ENCODE measurements at regions not wholly inside any gene's neighbourhood (a gene's known extent, or its start where the extent isn't known, plus 50 kb on each side); places are given as distances from the start of the nearest gene placed in this dataset.

- no peak overlapping the region for H2AK5ac ChIP-seq (ENCODE audit: insufficient read length, low read length)
- no peaks in the 10 kb centered on the region for H3K23me2 ChIP-seq (ENCODE audit: insufficient read length, low read depth, low read length, poor library complexity, severe bottlenecking)
- H3K9me3 Mint-ChIP-seq = no peaks in the 10 kb centered on the region
- no peaks in the 10 kb centered on the region for H3K9me3 ChIP-seq (ENCODE audit: control insufficient read depth, low read depth, low read length)
- no peak overlapping the region for H3K14ac ChIP-seq (ENCODE audit: insufficient read depth, low read length)
- no peak overlapping the region for H2BK5ac ChIP-seq (ENCODE audit: insufficient read length, low read length)
- H3K36me3 Mint-ChIP-seq (ENCODE audit: insufficient read depth in 1 of 3, low read depth in 3 of 3) = no peaks in the 10 kb centered on the region
- no peak overlapping the region for H3T11ph ChIP-seq (ENCODE audit: low read length)
- H3K18ac ChIP-seq (ENCODE audit: insufficient read length, low read depth, low read length) = no peak overlapping the region
- no peaks in the 10 kb centered on the region for H3K4me1 ChIP-seq (ENCODE audit: insufficient read depth, low read length)
- H2BK15ac ChIP-seq (ENCODE audit: low read depth, low read length) = no peak overlapping the region
- H3K27ac ChIP-seq (ENCODE audit: insufficient read length, low read depth, low read length) = no peak overlapping the region
- no peak overlapping the region for H4K5ac ChIP-seq (ENCODE audit: insufficient read length, low read depth, low read length)
- no peak overlapping the region for H3K23ac ChIP-seq (ENCODE audit: insufficient read length, low read depth, low read length)
- TF ChIP-seq CTCF (conservative IDR thresholded peaks at IDR 0.05) = no peak
- no peaks in the 10 kb centered on the region for H3K79me2 ChIP-seq (ENCODE audit: insufficient read depth, low read length)
- no peak overlapping the region for H3K4me2 ChIP-seq (ENCODE audit: insufficient read depth, insufficient read length, low read length)
- no peak overlapping the region for H2BK20ac ChIP-seq (ENCODE audit: low read depth, low read length, poor library complexity, severe bottlenecking)
- no peak overlapping the region for H2BK12ac ChIP-seq (ENCODE audit: insufficient read length, low read depth, low read length)
- H3K56ac ChIP-seq (ENCODE audit: insufficient read length, low read depth, low read length) = no peak overlapping the region
- no peak overlapping the region for H4K91ac ChIP-seq (ENCODE audit: insufficient read length, low read depth, low read length)
- WGBS (ENCODE audit: extremely low coverage, insufficient read length, low lambda C conversion rate) = no CpG with 5 or more reads among the region's 4 CpGs
- H3K27me3 ChIP-seq (ENCODE audit: insufficient read depth, low read length) = no peaks in the 10 kb centered on the region
- H2AFZ ChIP-seq (ENCODE audit: low read length) = no peak overlapping the region
- H3K4me1 Mint-ChIP-seq = peaks cover 6 to 9% of the 10 kb centered on the region in 2 experiments; a peak in 3 of 4 replicates
- H3K27ac Mint-ChIP-seq = no peak overlapping the region
- no peak overlapping the region for H3K4ac ChIP-seq (ENCODE audit: low read depth, low read length)
- DNase-seq = no peak
- H3K9ac ChIP-seq (ENCODE audit: extremely low read depth, insufficient read length, low read length) = no peak overlapping the region
- H4K8ac ChIP-seq (replicated peaks; ENCODE audit: insufficient read length, low read depth, low read length) = no peak overlapping the region
- no peaks in the 10 kb centered on the region for H3K27me3 Mint-ChIP-seq (ENCODE audit: low read depth)
- H4K20me1 ChIP-seq (ENCODE audit: control insufficient read depth, insufficient read depth, insufficient read length) = no peaks in the 10 kb centered on the region
- no peaks in the 10 kb centered on the region for H3K79me1 ChIP-seq (ENCODE audit: insufficient read depth, low read depth, low read length, poor library complexity, severe bottlenecking)
- H2BK120ac ChIP-seq (ENCODE audit: low read depth, low read length, poor library complexity, severe bottlenecking) = no peak overlapping the region
- no peak overlapping the region for H3K4me3 Mint-ChIP-seq
Observed at GRCh38 chr3:104764496-104764895, 602.2 kb upstream of the ALCAM start.
